ENCODE measurements at regions not wholly inside any gene's neighbourhood (a gene's known extent, or its start where the extent isn't known, plus 50 kb on each side); places are given as distances from the start of the nearest gene placed in this dataset.

DNA sequence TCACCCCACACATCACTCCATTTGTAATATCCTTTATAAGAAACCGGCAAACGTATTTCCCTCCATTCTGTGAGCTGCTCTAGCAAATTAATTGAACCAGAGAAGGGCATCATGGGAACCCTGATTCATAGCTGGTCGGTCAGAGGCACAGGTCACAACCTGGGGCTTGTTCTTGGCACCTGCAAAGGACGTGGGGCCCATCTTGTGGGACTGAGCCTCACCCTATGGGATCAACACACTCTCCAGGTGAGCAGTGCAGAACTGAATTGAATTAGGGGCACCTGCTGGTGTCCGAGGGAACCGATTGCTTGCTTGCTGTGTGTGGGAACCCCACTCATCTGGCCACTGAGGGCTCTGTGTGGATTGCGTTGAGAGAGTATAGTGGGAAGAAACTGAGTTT is 145.3 kb downstream of the CTTN start:
- TF ChIP-seq, protein P1, sequence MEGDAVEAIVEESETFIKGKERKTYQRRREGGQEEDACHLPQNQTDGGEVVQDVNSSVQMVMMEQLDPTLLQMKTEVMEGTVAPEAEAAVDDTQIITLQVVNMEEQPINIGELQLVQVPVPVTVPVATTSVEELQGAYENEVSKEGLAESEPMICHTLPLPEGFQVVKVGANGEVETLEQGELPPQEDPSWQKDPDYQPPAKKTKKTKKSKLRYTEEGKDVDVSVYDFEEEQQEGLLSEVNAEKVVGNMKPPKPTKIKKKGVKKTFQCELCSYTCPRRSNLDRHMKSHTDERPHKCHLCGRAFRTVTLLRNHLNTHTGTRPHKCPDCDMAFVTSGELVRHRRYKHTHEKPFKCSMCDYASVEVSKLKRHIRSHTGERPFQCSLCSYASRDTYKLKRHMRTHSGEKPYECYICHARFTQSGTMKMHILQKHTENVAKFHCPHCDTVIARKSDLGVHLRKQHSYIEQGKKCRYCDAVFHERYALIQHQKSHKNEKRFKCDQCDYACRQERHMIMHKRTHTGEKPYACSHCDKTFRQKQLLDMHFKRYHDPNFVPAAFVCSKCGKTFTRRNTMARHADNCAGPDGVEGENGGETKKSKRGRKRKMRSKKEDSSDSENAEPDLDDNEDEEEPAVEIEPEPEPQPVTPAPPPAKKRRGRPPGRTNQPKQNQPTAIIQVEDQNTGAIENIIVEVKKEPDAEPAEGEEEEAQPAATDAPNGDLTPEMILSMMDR (IDR thresholded peaks at IDR 0.05), result no peak
- DNase-seq (ENCODE audit: low spot score), result no peak
- ATAC-seq (ENCODE audit: low FRiP score), result no peak

DNA sequence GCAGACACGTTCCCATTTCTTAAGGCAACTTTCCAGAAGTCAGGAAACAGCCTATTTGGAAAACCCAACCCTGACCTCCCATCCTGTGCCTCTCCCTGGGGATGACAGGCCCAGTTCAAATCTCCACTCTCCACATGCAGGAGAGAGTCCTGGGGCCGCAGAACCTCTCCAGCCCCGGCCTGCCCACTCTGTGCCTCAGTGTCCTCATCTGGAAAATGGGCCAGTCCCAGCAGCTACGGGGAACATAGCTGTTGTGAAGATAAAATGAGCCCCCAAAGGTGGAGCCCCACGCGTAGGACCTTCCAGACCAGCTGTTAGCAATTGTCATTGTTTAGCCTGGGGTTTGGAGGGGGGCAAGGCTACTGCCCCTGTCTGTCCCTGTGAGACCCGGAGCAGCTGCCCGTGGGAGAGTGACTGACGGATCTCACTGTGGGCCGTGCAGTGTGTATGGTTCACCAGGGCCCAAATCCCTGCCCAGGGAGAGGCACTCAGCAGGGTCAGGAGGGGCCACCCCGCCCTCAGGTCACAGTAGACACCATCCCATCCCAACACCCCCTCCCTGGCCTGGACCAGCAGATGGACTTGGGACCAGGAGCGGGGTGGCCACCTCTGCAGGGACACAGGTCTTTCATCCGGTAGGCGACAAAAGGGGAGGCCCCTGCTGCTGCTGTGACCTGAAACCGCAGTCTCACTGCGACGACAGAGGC is 145.9 kb downstream of the CTTN start:
- DNase-seq (ENCODE audit: low spot score) (no peak), ATAC-seq (ENCODE audit: low FRiP score) (no peak)
- TF ChIP-seq, protein P1 (IDR thresholded peaks at IDR 0.05), result no peak

DNA sequence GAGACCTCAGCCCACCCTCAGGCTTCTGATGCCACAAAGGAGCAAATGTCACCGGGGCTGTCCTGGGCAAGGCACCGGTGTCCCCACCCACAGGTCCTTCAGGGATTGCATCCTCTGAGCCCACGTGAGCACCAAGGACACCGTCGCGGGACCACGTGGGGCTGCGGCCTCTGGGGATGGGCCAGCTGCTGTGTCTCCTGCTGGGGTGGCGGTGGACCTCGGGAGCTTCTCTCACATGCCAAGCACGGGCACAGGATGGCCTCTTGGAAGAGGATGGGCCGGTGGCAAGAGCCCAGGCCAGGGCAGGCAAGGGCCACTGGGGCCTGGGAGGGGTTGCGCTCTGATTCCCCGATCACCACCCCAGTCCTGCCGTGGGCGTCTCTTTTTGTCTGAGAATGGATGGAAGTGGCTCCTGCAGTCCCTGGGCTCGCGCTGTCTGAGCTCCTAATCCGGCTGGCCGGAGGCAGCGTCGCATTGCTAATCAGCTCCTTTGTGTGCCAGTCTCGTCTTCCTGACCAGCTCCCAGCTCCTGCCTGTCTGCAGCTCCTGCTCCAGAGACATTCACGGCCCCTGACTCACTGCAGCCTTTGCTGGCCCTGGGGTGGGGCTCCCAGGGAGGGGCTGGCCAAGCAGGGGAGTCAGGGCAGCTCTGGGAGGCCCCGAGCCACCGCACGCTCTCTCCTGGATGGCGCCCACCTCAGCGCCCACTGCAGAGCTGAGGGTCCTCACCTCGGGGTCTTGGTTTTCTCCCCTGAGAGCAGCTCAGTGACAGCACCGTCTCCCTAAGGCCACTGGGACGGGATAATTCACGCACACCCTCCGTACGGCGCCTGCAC is 146.7 kb downstream of the CTTN start:
- TF ChIP-seq, protein P1 (IDR thresholded peaks at IDR 0.05), result no peak
- ATAC-seq (ENCODE audit: low FRiP score) (no peak), DNase-seq (ENCODE audit: low spot score) (no peak)

DNA sequence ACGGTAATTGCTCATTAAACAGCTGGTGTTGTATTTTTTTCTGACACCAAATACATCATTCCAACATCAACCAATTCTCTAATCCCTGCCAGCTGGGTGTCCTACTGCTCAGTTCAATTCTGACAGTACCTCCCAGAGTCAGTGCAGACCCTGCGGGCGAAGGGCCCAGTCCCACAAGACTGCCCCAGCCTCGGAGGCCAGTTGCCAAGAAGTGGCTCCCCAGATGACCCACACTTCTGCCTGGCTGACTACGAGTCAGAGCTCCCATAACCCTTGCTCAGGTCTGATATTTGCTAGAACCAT is 147.2 kb downstream of the CTTN start:
- DNase-seq (ENCODE audit: low spot score), result no peak
- no peak for ATAC-seq (ENCODE audit: low FRiP score)
- TF ChIP-seq, protein P1 (IDR thresholded peaks at IDR 0.05), result no peak

DNA sequence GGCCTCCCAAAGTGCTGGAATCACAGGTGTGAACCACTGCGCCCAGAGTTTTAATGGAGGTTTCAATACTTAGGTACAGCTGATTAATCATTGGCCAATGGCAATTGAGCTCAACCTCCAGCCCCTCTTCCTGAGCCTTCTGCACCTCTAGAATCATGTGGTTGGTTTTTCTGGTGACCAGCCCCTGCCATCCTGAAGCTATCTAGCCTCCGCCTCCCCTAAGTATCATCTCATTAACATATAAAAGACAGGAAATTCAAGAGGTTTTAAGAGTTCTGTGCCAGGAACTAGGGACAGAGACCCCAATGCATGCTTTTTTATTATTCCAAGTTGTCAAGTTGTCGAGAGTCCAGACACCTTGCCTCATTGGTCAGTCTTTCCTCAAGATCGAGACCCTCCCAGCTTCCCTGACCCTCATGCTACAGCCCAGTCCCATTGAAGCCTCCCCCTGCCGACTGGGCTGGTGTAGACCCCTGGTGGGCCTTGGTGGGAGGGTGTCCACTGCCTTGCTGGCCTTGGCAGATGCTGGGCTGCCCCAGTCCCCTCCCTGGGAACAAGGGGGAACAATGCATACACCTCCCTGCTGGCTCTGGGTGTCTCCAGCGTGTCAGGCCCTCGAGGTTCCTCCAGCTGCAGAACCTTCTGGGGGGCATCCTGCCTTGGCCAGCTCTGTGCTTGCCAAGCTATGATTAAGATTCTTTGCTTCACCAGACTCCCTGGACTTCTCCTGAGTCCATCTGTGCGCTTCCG is 148.0 kb downstream of the CTTN start:
- TF ChIP-seq, protein P1 (IDR thresholded peaks at IDR 0.05), result no peak
- ATAC-seq (ENCODE audit: low FRiP score) (no peak), DNase-seq (ENCODE audit: low spot score) (no peak)

DNA sequence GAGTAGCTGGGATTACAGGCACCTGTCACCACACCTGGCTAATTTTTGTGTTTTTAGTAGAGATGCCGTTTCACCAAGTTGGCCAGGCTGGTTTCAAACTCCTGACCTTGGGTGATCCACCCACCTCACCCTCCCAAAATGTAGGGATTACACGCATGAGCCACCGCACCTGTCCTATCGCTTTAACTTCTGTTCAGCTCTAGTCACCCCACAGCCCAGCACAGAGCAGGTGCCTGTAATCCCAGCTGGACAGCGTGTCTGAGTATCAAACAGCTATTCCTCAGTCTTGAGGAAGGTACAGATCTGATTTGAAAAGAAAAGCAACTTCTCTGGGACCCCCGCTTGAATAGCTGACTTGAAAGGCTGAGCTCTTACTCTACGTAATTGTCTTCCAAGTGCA is 149.1 kb downstream of the CTTN start:
- DNase-seq (ENCODE audit: low spot score) (no peak), ATAC-seq (ENCODE audit: low FRiP score) (no peak)
- TF ChIP-seq, protein P1 (IDR thresholded peaks at IDR 0.05), result no peak

All from omental fat pad (tissue), 3 donors.